ENCODE measurements at regions not wholly inside any gene's neighbourhood (a gene's known extent, or its start where the extent isn't known, plus 50 kb on each side); places are given as distances from the start of the nearest gene placed in this dataset.

DNA sequence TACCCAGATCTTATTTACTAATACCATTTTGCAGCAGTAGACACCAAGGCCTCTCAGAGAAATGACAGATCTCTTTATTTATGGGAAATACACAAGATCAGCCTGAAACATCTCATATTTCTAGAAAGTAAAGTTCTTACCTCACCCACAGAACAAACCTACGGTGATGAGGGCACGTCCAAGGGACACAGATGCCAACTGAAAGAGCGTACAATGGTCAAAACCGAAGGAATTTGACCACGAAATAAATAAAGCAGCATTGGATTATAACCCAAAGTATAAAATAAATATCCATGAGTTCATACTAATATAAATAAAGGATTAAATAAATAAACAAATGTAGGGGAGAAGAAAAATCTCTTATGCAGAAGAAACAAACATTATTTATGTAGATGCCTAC lies 747.0 kb downstream of the TNS3 start:
- TF ChIP-seq ZNF384 (IDR thresholded peaks at IDR 0.05; ENCODE audit: borderline replicate concordance, low read depth, low read length) (no peak), TARDBP (IDR thresholded peaks at IDR 0.05; ENCODE audit: borderline replicate concordance) (no peak), BHLHE40 (IDR thresholded peaks at IDR 0.05; ENCODE audit: borderline replicate concordance in 1 of 2, low read depth in 2 of 2, low read length in 1 of 2) (no peak), EED (IDR thresholded peaks at IDR 0.05; ENCODE audit: low read depth) (no peak), ZNF592 (IDR thresholded peaks at IDR 0.05) (no peak), EZH2 (IDR thresholded peaks at IDR 0.05; ENCODE audit: borderline replicate concordance, control insufficient read depth, low read depth, low read length) (no peak), JUND (IDR thresholded peaks at IDR 0.05; ENCODE audit: low read depth, low read length) (no peak)
- TF ChIP-seq, protein P1, sequence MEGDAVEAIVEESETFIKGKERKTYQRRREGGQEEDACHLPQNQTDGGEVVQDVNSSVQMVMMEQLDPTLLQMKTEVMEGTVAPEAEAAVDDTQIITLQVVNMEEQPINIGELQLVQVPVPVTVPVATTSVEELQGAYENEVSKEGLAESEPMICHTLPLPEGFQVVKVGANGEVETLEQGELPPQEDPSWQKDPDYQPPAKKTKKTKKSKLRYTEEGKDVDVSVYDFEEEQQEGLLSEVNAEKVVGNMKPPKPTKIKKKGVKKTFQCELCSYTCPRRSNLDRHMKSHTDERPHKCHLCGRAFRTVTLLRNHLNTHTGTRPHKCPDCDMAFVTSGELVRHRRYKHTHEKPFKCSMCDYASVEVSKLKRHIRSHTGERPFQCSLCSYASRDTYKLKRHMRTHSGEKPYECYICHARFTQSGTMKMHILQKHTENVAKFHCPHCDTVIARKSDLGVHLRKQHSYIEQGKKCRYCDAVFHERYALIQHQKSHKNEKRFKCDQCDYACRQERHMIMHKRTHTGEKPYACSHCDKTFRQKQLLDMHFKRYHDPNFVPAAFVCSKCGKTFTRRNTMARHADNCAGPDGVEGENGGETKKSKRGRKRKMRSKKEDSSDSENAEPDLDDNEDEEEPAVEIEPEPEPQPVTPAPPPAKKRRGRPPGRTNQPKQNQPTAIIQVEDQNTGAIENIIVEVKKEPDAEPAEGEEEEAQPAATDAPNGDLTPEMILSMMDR (IDR thresholded peaks at IDR 0.05 in 2 of 3, conservative IDR thresholded peaks at IDR 0.05 in 1 of 3; ENCODE audit: control insufficient read depth in 2 of 3, extremely low read depth in 1 of 3, insufficient read depth in 1 of 3, low read depth in 3 of 3, low read length in 3 of 3): no peak
